H1 (cell line): ENCODE measurements at regions not wholly inside any gene's neighbourhood (a gene's known extent, or its start where the extent isn't known, plus 50 kb on each side); places are given as distances from the start of the nearest gene placed in this dataset.

Source experiments
- CHD2 ChIP-seq: IDR thresholded peaks from 2 replicates; pipeline ENCODE4 v1.6.1; 2012; ENCODE audit warnings: low read length, improper control_type of control experiment
- KDM1A ChIP-seq: fragments of 200-600, 300-600 bp; sonication (generic); IDR thresholded peaks from 2 replicates; pipeline ENCODE4 v1.7.1; 2016; ENCODE audit warnings: mild to moderate bottlenecking, low read length, borderline replicate concordance

GRCh38 chrX:10087391-10087790 is 69.4 kb upstream of the CLCN4 start (continued):
- TF ChIP-seq CHD2 (no peak), KDM1A (no peak)
